SJSA1 (cell line): ENCODE measurements at regions not wholly inside any gene's neighbourhood (a gene's known extent, or its start where the extent isn't known, plus 50 kb on each side); places are given as distances from the start of the nearest gene placed in this dataset.

Experiments
- DNase-seq, 2 experiments: peaks; one replicate each; pipeline ENCODE4 v3.0.0-alpha.2; 2015 to 2020; ENCODE audit warnings: low spot score in 2 of 2, low read depth in 1 of 2
- H3K27ac ChIP-seq: fragments of 250-450 bp; sonication (Bioruptor Pico); 2 replicates; pipeline ENCODE4 v1.5.1; 2020; ENCODE audit warnings: mild to moderate bottlenecking, moderate library complexity
- H3K27me3 ChIP-seq: fragments of 250-450 bp; sonication (Bioruptor Pico); replicated peaks from 2 replicates; pipeline ENCODE4 v1.5.1; 2020; ENCODE audit warnings: mild to moderate bottlenecking, moderate library complexity
- H3K36me3 ChIP-seq: fragments of 250-450 bp; sonication (Bioruptor Pico); 2 replicates; pipeline ENCODE4 v1.5.1; 2020; ENCODE audit warnings: mild to moderate bottlenecking
- H3K4me1 ChIP-seq: fragments of 250-450 bp; sonication (Bioruptor Pico); replicated peaks from 2 replicates; pipeline ENCODE4 v1.6.1; 2021; ENCODE audit warnings: mild to moderate bottlenecking
- H3K4me3 ChIP-seq: fragments of 250-450 bp; sonication (Bioruptor Pico); 2 replicates; pipeline ENCODE4 v1.5.1; 2020; ENCODE audit warnings: mild to moderate bottlenecking
- H3K9me3 ChIP-seq: fragments of 250-450 bp; sonication (Bioruptor Pico); replicated peaks from 2 replicates; pipeline ENCODE4 v1.5.1; 2020; ENCODE audit warnings: mild to moderate bottlenecking

DNA sequence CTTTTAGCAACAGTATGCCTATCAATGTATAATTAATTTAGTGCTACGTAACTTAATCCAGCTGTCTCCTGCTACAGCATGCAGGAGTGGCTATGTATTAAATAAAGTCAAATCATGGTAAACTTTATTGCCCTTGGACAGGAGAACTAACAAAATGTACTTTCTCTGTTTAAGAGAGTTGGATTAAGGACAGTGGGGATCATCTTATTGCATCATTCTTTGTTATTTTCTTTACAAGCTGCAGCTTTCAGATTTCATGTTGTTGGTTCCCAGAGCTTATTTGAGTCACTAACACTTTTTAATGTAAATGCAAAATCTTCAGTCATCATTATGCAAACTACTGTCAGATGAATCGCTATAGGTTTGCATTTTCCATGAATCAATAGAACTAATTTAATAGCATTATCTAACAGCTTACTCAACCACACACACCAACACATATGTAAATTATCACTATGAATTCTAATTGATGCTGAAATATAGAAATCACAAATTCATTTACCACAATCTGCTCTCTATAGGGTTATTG is 424.7 kb downstream of the MMUT start:
- Histone ChIP-seq H3K4me3 (no peak overlapping the region), H3K36me3 (no peaks in the 10 kb centered on the region), H3K27ac (no peak overlapping the region), H3K4me1 (no peaks in the 10 kb centered on the region), H3K9me3 (no peaks in the 10 kb centered on the region), H3K27me3 (no peaks in the 10 kb centered on the region)
- no peak for DNase-seq

DNA sequence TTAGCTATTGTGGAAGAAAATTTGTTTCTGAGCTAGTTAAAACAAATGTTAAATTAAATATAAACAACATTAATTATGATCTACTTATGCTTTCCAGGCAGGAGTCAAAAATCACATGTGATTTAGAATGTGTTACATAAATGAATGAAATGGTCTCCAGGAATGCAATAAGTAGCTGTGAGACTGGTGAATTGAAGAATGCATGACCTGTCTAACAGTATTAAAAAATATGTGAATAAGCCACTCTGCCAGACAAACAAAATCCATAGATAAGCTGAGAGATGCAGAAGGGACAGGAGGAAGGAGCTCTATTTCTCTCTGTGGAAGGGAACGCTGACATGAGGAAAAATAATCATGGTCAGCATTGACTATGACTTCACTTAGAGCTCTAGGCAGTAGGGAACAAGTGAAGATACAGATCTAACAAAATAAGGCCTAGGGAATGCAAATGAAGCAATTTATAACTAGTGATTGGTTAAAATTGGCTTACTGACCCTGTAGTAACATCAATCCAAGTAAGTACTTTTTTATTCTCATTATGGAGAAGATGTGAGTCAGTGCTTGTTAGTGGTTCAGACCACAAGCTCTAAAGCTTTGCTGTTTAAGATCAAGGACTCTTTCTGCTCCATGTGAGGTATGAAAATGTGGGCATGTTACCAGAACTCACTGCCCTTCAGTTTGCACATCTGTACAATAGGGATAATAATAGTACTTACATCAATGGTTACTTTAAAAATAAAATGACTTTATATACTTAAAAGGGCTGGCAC is 432.6 kb downstream of the MMUT start:
- H3K36me3 ChIP-seq: no peaks in the 10 kb centered on the region
- no peaks in the 10 kb centered on the region for H3K27me3 ChIP-seq
- no peaks in the 10 kb centered on the region for H3K4me1 ChIP-seq
- DNase-seq: no peak
- H3K27ac ChIP-seq: no peak overlapping the region
- H3K9me3 ChIP-seq: no peaks in the 10 kb centered on the region
- no peak overlapping the region for H3K4me3 ChIP-seq

DNA sequence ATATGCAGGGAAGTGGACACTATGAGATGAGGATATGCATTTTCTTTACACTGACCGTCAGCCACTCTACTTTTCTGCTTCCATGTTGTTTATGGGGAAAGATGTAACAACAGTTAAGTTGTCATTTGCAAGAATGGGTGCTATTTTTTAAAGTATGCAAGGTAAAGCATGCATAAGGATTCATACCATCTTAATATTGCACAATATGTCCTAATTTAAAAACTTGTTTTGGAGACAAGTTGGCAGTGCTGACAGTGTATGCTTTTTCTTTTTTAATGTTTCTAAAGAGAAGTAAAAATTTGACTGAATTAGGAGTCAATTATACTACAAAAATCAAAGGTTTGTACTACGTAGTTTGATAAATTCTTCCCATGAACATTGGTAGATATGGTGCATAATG is 435.4 kb downstream of the MMUT start:
- no peak overlapping the region for H3K27ac ChIP-seq
- H3K4me3 ChIP-seq: no peak overlapping the region
- no peak for DNase-seq
- H3K9me3 ChIP-seq: no peaks in the 10 kb centered on the region
- H3K27me3 ChIP-seq: no peaks in the 10 kb centered on the region
- H3K4me1 ChIP-seq: no peaks in the 10 kb centered on the region
- H3K36me3 ChIP-seq: no peaks in the 10 kb centered on the region

DNA sequence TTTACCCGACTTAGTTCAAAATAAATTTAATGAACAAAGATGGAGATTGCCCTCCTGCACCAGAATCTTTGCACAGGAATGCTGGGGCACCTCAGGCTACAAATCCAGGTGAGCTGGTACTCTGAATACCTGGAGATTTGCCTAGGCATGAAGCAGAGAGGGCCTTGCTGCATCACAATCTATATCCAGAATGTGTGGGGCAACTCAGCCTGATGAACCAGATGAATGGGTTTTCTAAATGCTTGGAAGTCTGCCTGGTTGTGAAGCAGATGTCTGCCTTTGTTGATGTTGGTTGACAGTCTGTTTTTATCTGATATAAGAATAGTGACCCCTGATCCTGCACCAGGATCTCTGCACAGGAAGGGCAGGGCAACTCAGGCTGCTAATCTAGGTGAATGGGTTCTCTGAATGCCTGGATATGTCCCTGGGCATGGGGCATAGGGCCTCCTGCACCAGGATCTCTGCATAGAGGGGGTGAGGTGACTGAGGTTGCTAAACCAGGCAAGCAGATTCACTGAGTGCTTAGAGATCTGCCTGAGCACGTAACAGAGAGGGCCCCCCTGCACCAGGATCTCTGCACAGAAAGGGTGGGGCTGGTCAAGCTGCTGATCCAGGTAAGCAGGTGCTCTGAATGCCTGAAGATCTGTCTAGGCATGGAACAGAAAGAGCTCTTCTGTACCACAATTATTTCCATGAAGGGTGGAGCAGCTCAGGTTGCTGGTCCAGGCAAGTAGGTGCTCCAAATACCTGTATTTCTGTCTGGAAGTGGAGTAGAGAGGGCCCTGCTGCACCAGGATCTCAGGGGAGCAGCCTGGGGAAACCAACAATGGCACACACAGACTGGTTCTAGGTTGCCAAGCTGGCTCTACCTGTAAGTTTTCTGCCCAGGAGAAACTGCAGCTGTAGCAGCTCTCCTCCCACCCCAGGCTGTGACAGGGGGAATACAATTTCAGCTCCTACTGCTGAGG is 437.5 kb downstream of the MMUT start:
- H3K27me3 ChIP-seq: no peaks in the 10 kb centered on the region

DNA sequence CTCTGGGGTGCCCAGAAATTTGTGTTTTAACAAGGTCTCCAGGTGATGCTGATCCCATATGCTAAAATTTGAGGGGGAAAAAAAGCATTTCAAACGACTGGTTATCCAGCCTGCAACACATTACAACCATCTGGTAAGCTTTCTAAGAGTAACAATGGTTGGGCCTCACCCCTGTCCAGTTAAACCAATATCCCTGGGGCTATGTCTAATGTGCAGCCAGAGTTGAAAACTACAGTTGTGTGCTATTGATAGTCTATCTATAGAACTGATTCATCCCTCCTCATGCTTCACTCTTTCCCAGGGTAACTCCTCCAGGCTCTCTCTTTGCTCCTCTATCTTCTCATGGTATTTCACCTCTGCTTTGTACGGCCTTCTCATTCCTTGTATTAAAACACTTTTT is 458.3 kb downstream of the MMUT start:
- no peak for DNase-seq
- H3K27ac ChIP-seq: no peak overlapping the region
- H3K36me3 ChIP-seq: no peaks in the 10 kb centered on the region
- H3K27me3 ChIP-seq: no peaks in the 10 kb centered on the region
- no peak overlapping the region for H3K4me3 ChIP-seq
- no peaks in the 10 kb centered on the region for H3K9me3 ChIP-seq
- no peaks in the 10 kb centered on the region for H3K4me1 ChIP-seq

More for the DNA sequence above, 437.5 kb downstream of the MMUT start:
- Histone ChIP-seq H3K4me3 (no peak overlapping the region), H3K36me3 (no peaks in the 10 kb centered on the region), H3K9me3 (no peaks in the 10 kb centered on the region), H3K4me1 (no peaks in the 10 kb centered on the region), H3K27ac (no peak overlapping the region)
- no peak for DNase-seq

DNA sequence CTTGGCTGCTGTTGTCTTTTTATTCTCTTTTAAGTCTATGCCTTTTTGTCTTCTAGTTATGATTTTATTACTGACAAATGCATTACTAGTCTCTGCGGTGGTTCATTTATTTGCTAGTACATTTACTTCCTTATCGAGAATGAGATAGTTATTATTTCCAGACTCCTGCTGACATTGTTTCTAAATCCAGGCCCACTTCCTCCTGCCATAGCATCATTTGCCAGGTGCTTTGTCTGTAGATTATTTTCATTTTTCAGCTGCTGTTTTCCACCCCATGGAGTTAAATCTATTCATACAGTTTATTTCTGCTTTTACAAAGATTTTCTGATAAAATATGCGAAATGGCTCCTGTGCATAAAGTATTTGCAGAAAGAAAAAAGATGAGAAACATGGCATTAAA is 459.7 kb downstream of the MMUT start:
- Histone ChIP-seq H3K27ac (no peak overlapping the region), H3K4me3 (no peak overlapping the region), H3K27me3 (no peaks in the 10 kb centered on the region), H3K4me1 (no peaks in the 10 kb centered on the region), H3K9me3 (no peaks in the 10 kb centered on the region; the same call in 1 of the 2 replicates), H3K36me3 (no peaks in the 10 kb centered on the region)
- no peak for DNase-seq

DNA sequence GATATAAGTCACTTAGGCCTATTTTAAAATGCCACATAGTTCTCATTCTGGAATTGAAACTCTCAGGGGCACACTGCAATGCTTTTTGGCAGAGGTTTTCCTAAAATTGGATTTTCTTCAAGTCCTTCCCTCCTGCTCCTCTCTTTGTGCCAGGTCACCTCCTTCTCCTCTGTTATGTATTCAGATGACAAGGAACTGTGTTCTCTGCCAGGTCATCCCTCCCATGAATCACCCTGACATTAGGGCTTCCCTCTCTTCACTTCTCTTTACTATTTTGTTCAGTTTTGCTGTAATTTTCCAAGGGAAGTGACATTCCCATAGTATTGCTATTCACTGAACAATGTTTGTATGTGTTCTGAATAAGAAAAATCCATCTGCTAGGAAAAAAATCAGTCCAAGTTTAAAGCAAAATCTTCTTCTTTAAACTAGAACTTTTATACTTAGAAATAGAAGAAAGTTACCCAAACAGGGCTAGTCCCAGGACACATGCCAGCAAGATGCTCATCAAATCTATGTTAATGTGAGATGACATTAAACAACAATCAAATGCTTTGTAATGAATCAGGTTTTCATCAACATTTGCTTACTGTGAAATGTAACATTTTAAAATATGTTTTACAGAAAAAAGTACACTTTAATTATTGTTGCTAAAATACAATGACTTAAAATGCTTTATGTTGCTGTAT is 461.1 kb downstream of the MMUT start:
- DNase-seq: no peak
- no peaks in the 10 kb centered on the region for H3K4me1 ChIP-seq
- H3K27ac ChIP-seq: no peak overlapping the region
- no peak overlapping the region for H3K4me3 ChIP-seq
- no peaks in the 10 kb centered on the region for H3K36me3 ChIP-seq
- H3K27me3 ChIP-seq: no peaks in the 10 kb centered on the region
- H3K9me3 ChIP-seq: no peaks in the 10 kb centered on the region; the same call in 1 of the 2 replicates

DNA sequence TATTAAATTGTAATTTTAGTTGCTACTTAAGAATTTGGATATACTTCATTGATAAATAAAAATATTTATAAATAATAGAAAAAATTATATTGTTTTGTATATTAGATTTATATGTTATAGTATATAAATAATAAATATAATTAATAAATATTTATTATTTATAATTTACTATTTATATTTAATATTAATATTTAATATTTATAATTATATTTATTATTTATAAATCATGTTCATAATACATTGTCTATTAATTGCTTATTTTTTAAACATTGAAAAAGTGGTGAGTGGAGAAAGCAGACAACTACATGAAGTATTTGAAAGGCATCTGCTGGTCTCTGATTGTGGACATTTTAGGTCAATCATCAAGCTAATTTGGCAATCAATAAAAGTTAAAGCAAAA is 464.5 kb downstream of the MMUT start:
- H3K27ac ChIP-seq: no peak overlapping the region
- no peaks in the 10 kb centered on the region for H3K27me3 ChIP-seq
- no peak overlapping the region for H3K4me3 ChIP-seq
- no peaks in the 10 kb centered on the region for H3K4me1 ChIP-seq
- no peak for DNase-seq
- H3K9me3 ChIP-seq: no peaks in the 10 kb centered on the region; the same call in 1 of the 2 replicates
- no peaks in the 10 kb centered on the region for H3K36me3 ChIP-seq

DNA sequence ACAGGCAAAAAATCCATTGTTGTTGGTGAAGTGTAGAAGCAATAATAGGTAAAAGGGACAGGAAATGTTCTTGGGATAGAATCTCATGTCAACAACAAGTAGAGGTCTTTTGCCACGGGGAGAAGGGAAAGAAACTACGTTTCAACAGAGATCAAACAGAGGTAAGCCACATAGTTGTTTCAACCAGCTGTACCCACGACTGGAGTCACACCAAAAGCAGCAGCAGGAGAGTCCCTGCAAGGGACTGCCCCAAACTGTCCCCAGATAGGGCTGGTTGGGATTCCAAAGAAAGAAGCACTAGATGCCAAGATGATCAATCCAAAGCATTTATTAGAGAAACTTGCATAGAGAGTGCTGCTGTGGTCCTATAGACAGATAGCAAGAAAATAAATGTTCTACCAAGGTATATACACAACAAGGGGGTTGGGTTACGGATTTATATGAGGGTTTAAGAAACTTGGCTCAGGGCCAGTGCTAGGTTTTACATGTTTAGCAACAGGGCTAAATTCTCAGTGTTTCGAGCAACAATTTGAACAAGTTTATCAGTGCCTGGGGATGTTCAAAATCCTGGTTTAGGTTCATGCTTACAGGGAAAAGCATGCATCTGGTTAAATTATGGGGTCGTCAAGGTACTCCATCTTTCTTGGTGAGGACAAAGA is 466.5 kb downstream of the MMUT start:
- H3K36me3 ChIP-seq: no peaks in the 10 kb centered on the region
- H3K27me3 ChIP-seq: no peaks in the 10 kb centered on the region
- no peak overlapping the region for H3K4me3 ChIP-seq
- no peaks in the 10 kb centered on the region; the same call in 1 of the 2 replicates for H3K9me3 ChIP-seq
- H3K4me1 ChIP-seq: no peaks in the 10 kb centered on the region
- no peak overlapping the region for H3K27ac ChIP-seq
- DNase-seq: no peak

DNA sequence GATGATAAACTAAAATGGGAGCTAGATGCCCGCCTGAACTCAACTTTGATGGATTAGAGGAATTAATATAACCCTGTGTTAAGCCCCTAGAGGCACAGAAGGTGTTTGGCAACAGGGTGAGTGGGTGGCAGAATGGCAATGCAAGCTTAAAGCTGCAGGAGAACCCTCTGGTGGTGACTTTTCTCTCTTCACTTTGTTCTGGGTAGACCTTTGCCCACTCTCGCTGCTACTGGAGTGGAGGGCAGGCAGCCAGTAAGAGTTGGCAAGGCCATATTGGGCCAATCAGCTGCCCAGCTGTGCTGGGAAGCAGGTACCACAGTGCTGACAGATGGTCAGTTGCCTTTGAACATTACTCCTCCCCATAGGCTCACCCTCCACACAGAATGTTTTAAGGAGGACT is 468.2 kb downstream of the MMUT start:
- no peaks in the 10 kb centered on the region for H3K27me3 ChIP-seq

DNA sequence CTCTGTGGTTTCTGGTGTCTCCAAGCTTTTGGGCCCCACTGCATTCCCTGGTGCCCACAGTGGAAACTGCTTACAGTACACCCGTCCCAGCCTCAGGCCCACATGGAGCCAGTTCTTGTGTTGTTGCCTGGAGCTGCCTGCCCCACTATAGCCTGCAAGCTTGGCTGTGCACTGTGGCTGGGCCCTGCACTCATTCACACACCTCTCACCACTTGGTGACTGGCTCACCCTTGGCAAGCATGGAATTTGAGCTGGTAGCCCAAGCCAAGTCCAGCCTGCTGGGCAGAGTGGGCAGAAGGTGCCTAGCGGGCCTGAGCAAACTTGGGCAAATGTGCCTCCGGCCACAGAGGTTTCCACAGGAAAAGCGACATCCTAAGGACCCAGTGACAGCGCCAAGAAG is 472.3 kb downstream of the MMUT start:
- Histone ChIP-seq H3K27me3 (no peaks in the 10 kb centered on the region), H3K4me3 (no peak overlapping the region), H3K9me3 (no peaks in the 10 kb centered on the region; the same call in 1 of the 2 replicates), H3K27ac (no peak overlapping the region), H3K4me1 (0 out of 2 replicates have a peak, but pooled peaks cover 3% of the 10 kb centered on the region), H3K36me3 (no peaks in the 10 kb centered on the region)
- DNase-seq: no peak

More for the DNA sequence above, 468.2 kb downstream of the MMUT start:
- Histone ChIP-seq H3K4me3 (no peak overlapping the region), H3K36me3 (no peaks in the 10 kb centered on the region), H3K4me1 (0 out of 2 replicates have a peak, but pooled peaks cover 3% of the 10 kb centered on the region), H3K27ac (no peak overlapping the region), H3K9me3 (no peaks in the 10 kb centered on the region; the same call in none of the 2 replicates)
- DNase-seq: no peak

DNA sequence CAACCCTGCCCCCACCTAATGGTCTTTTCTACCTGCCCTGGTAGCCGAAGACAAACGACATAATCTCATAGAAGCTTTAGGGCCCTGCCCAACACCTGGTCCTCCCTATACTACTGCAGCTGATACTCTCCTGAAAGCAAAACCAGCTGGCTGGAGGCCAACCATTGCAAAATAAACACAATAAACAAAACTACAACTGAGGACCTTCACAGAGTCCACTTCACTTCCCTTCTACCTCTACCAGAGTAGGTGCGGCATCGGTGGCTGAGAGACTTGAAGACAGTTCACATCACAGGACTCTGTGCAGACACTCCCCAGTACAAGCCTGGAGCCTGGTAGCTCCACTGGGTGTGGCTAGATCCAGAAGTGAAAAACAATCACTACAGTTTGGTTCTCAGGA is 476.2 kb downstream of the MMUT start:
- Histone ChIP-seq H3K27ac (no peak overlapping the region), H3K9me3 (no peaks in the 10 kb centered on the region; the same call in 1 of the 2 replicates), H3K4me3 (no peak overlapping the region), H3K4me1 (peaks cover 10% of the 10 kb centered on the region), H3K27me3 (no peaks in the 10 kb centered on the region), H3K36me3 (no peaks in the 10 kb centered on the region)
- no peak for DNase-seq

DNA sequence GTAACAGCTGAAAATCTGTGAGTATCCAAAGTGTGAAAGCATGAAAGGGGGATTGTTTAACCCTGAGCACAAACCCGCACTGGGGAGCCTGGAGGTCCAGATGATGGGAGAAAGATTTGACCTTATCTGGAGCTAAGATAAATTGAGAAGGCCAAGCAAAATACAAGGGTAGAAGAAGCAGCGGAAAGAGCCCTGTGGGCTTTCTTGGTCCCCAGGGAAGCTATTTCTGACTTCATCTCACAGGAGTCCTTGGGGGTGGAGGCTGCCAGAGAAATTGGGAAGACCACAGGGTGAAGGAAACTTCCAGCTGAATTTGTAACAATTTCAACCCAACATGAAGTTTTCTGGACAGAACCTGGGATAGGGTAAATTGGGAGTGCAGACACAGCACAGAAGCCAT is 476.9 kb downstream of the MMUT start:
- Histone ChIP-seq H3K36me3 (no peaks in the 10 kb centered on the region), H3K9me3 (no peaks in the 10 kb centered on the region; the same call in 1 of the 2 replicates), H3K27ac (no peak overlapping the region), H3K4me3 (no peak overlapping the region), H3K27me3 (no peaks in the 10 kb centered on the region), H3K4me1 (peaks cover 10% of the 10 kb centered on the region)
- DNase-seq: no peak
